ENCODE measurements at regions not wholly inside any gene's neighbourhood (a gene's known extent, or its start where the extent isn't known, plus 50 kb on each side); places are given as distances from the start of the nearest gene placed in this dataset.
A peak's percentile ranks its signal among the peaks of the same experiment; 100 is the strongest.

- intact Hi-C loops (cut with DNase I): no loop called here
Measured at GRCh38 chr10:75295868-75296441, 60.2 kb upstream of the COMTD1 start.

GRCh38 chr10:75294866-75295701, 59.3 kb upstream of the COMTD1 start:
- peak; percentile 88 for ATAC-seq
- peak; percentile 82 for DNase-seq (ENCODE audit: low spot score)
- intact Hi-C loops (cut with DNase I): no loop called here

More at GRCh38 chr10:75295868-75296441, 60.2 kb upstream of the COMTD1 start:
- DNase-seq (ENCODE audit: low spot score) (no peak), ATAC-seq (peak; percentile 11)

GRCh38 chr10:75294518-75294865, 58.7 kb upstream of the COMTD1 start:
- DNase-seq (ENCODE audit: low spot score) (no peak), ATAC-seq (peak; percentile 79)
- intact Hi-C loops (cut with DNase I): no loop called here

- ATAC-seq: peak; percentile 59
- intact Hi-C loops (cut with DNase I): no loop called here
- no peak for DNase-seq (ENCODE audit: low spot score)
Measured at GRCh38 chr10:75294031-75294437, 58.3 kb upstream of the COMTD1 start.

- no peak for DNase-seq (ENCODE audit: low spot score)
- intact Hi-C loops (cut with DNase I): no loop called here
- no peak for ATAC-seq
Measured at GRCh38 chr10:75293446-75293820, 57.7 kb upstream of the COMTD1 start.

GRCh38 chr10:75292794-75293445, 57.2 kb upstream of the COMTD1 start:
- DNase-seq (ENCODE audit: low spot score) (no peak), ATAC-seq (no peak)
- intact Hi-C loops (cut with DNase I): no loop called here

GRCh38 chr10:75291805-75292204, 56.0 kb upstream of the COMTD1 start:
- DNase-seq (ENCODE audit: low spot score) (no peak), ATAC-seq (no peak)
- intact Hi-C loops (cut with DNase I): no loop called here

- intact Hi-C loops (cut with DNase I): no loop called here
- DNase-seq (ENCODE audit: low spot score): no peak
- no peak for ATAC-seq
Measured at GRCh38 chr10:75288140-75288711, 52.5 kb upstream of the COMTD1 start.

- no peak for DNase-seq (ENCODE audit: low spot score)
- no peak for ATAC-seq
- intact Hi-C loops (cut with DNase I): no loop called here
Measured at GRCh38 chr10:75287697-75288096, 51.9 kb upstream of the COMTD1 start.

- DNase-seq (ENCODE audit: low spot score): no peak
- ATAC-seq: no peak
- intact Hi-C loops (cut with DNase I): no loop called here
Measured at GRCh38 chr10:75286901-75287300, 51.1 kb upstream of the COMTD1 start.
